ENCODE measurements at regions not wholly inside any gene's neighbourhood (a gene's known extent, or its start where the extent isn't known, plus 50 kb on each side); places are given as distances from the start of the nearest gene placed in this dataset.

DNA sequence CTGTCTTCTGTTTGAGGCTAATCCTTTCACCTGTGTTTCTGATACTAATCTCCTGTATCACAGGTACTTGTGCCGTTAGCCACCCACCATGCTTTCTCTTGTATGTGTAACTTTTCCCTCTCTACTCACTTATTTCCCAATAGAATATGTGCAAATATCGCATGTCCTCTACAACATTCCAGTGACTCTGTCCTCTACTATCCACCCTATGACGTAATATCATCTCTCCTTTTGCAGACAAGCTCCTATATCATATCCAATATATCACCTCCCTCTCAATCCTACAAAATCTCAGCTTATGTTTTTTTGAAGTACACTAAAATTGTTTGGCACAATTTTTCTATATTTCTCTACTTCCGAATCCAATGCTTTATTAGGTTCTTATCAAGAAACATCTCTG is 232.6 kb upstream of the LRFN5 start:
- no peak for DNase-seq (ENCODE audit: low read depth in 2 of 2)
- Histone ChIP-seq H2AFZ (ENCODE audit: low read length) (no peak overlapping the region), H3K4me2 (ENCODE audit: extremely low read depth, insufficient read depth, low read length) (no peak overlapping the region), H3K9ac (ENCODE audit: insufficient read depth, low read length) (no peak overlapping the region), H3K79me2 (ENCODE audit: control insufficient read depth, insufficient read depth, low read length) (no peaks in the 10 kb centered on the region), H4K20me1 (ENCODE audit: control insufficient read depth, extremely low read depth, insufficient read depth, low read length) (no peaks in the 10 kb centered on the region), H3K9me3 (ENCODE audit: control insufficient read depth, insufficient read depth, low read depth, low read length) (no peaks in the 10 kb centered on the region), H3K4me3 (replicated peaks in 1 of 4; ENCODE audit: control extremely low read depth in 1 of 4, insufficient read depth in 1 of 4, low read depth in 3 of 4, low read length in 4 of 4) (no peak overlapping the region), H3K4me1 (ENCODE audit: control insufficient read depth, extremely low read depth, insufficient read depth, low read length) (no peaks in the 10 kb centered on the region), H3K27ac (ENCODE audit: insufficient read depth, low read length) (no peak overlapping the region), H3K27me3 (ENCODE audit: control insufficient read depth, insufficient read depth, low read length) (no peaks in the 10 kb centered on the region), H3K36me3 (ENCODE audit: control insufficient read depth, insufficient read depth, low read length) (no peaks in the 10 kb centered on the region)
- TF ChIP-seq EZH2 (IDR thresholded peaks at IDR 0.05; ENCODE audit: low read length, missing control alignments), result no peak
- TF ChIP-seq CTCF (conservative IDR thresholded peaks at IDR 0.05 in 1 of 2, IDR thresholded peaks at IDR 0.05 in 1 of 2; ENCODE audit: low read depth in 1 of 2, low read length in 2 of 2), result no peak

GRCh38 chr14:41362139-41362538 is 244.5 kb upstream of the LRFN5 start:
- no peak for DNase-seq (ENCODE audit: low read depth in 2 of 2)
- TF ChIP-seq EZH2 (IDR thresholded peaks at IDR 0.05; ENCODE audit: low read length, missing control alignments) (no peak), CTCF (conservative IDR thresholded peaks at IDR 0.05 in 1 of 2, IDR thresholded peaks at IDR 0.05 in 1 of 2; ENCODE audit: low read depth in 1 of 2, low read length in 2 of 2) (no peak)
- H3K9me3 ChIP-seq (ENCODE audit: control insufficient read depth, insufficient read depth, low read depth, low read length), result no peaks in the 10 kb centered on the region
- no peak overlapping the region for H3K4me3 ChIP-seq (replicated peaks in 1 of 4; ENCODE audit: control extremely low read depth in 1 of 4, insufficient read depth in 1 of 4, low read depth in 3 of 4, low read length in 4 of 4)
- no peaks in the 10 kb centered on the region for H3K79me2 ChIP-seq (ENCODE audit: control insufficient read depth, insufficient read depth, low read length)
- H2AFZ ChIP-seq (ENCODE audit: low read length), result no peak overlapping the region
- no peaks in the 10 kb centered on the region for H3K27me3 ChIP-seq (ENCODE audit: control insufficient read depth, insufficient read depth, low read length)
- H3K36me3 ChIP-seq (ENCODE audit: control insufficient read depth, insufficient read depth, low read length), result no peaks in the 10 kb centered on the region
- H3K9ac ChIP-seq (ENCODE audit: insufficient read depth, low read length), result no peak overlapping the region
- no peaks in the 10 kb centered on the region for H3K4me1 ChIP-seq (ENCODE audit: control insufficient read depth, extremely low read depth, insufficient read depth, low read length)
- no peak overlapping the region for H3K27ac ChIP-seq (ENCODE audit: insufficient read depth, low read length)
- no peaks in the 10 kb centered on the region for H4K20me1 ChIP-seq (ENCODE audit: control insufficient read depth, extremely low read depth, insufficient read depth, low read length)
- H3K4me2 ChIP-seq (ENCODE audit: extremely low read depth, insufficient read depth, low read length), result no peak overlapping the region

DNA sequence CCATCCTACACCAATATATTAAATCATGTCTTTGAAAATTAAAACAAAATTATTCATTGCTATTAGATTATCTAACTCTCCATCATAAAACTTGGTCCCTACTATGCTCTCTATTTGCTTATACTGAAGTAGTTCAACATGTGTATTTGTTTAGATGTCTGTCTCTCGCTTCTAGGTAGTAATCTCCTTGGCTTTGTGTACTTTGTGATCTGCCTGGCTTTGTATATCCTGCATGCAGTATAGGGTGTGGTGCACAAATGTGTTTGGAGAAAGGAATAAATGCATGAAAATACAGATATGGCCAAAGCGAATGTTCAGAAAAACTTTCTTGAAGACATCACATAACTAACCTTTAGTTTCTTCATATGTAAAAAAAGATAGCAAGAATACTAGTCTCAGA is 246.6 kb upstream of the LRFN5 start:
- Histone ChIP-seq H3K27me3 (ENCODE audit: control insufficient read depth, insufficient read depth, low read length) (no peaks in the 10 kb centered on the region), H3K27ac (ENCODE audit: insufficient read depth, low read length) (no peak overlapping the region), H3K4me3 (replicated peaks in 1 of 4; ENCODE audit: control extremely low read depth in 1 of 4, insufficient read depth in 1 of 4, low read depth in 3 of 4, low read length in 4 of 4) (no peak overlapping the region)

More for the DNA sequence above, 246.6 kb upstream of the LRFN5 start:
- Histone ChIP-seq H2AFZ (ENCODE audit: low read length) (no peak overlapping the region), H3K4me1 (ENCODE audit: control insufficient read depth, extremely low read depth, insufficient read depth, low read length) (no peaks in the 10 kb centered on the region), H3K4me2 (ENCODE audit: extremely low read depth, insufficient read depth, low read length) (no peak overlapping the region), H4K20me1 (ENCODE audit: control insufficient read depth, extremely low read depth, insufficient read depth, low read length) (no peaks in the 10 kb centered on the region), H3K36me3 (ENCODE audit: control insufficient read depth, insufficient read depth, low read length) (no peaks in the 10 kb centered on the region), H3K9me3 (ENCODE audit: control insufficient read depth, insufficient read depth, low read depth, low read length) (no peaks in the 10 kb centered on the region), H3K9ac (ENCODE audit: insufficient read depth, low read length) (no peak overlapping the region), H3K79me2 (ENCODE audit: control insufficient read depth, insufficient read depth, low read length) (no peaks in the 10 kb centered on the region)
- no peak for DNase-seq (ENCODE audit: low read depth in 2 of 2)
- no peak for TF ChIP-seq CTCF (conservative IDR thresholded peaks at IDR 0.05 in 1 of 2, IDR thresholded peaks at IDR 0.05 in 1 of 2; ENCODE audit: low read depth in 1 of 2, low read length in 2 of 2)
- no peak for TF ChIP-seq EZH2 (IDR thresholded peaks at IDR 0.05; ENCODE audit: low read length, missing control alignments)

Data from fibroblast of lung (primary cell).